NCI-H1417 (cell line): ENCODE measurements at regions not wholly inside any gene's neighbourhood (a gene's known extent, or its start where the extent isn't known, plus 50 kb on each side); places are given as distances from the start of the nearest gene placed in this dataset.

Source experiments
- DNase-seq, 3 experiments: peaks; one replicate each; lab custom pipeline; 2025; lab: John Stamatoyannopoulos, UW

GRCh38 chr15:94100863-94101262, 130.5 kb upstream of the MCTP2 start:
- no peak for DNase-seq

GRCh38 chr15:94099574-94099960, 131.8 kb upstream of the MCTP2 start:
- no peak for DNase-seq

- DNase-seq = no peak
Measured at GRCh38 chr15:94098921-94099573, 132.3 kb upstream of the MCTP2 start.

GRCh38 chr15:94097552-94097951, 133.8 kb upstream of the MCTP2 start:
- DNase-seq = no peak

- DNase-seq = no peak
Measured at GRCh38 chr15:94094310-94094709, 137.1 kb upstream of the MCTP2 start.

GRCh38 chr15:94086341-94086740, 145.0 kb upstream of the MCTP2 start:
- no peak for DNase-seq

- DNase-seq = no peak
Measured at GRCh38 chr15:94083467-94084052, 147.8 kb upstream of the MCTP2 start.

GRCh38 chr15:94081829-94082228, 149.5 kb upstream of the MCTP2 start:
- no peak for DNase-seq

- no peak for DNase-seq
Measured at GRCh38 chr15:94080989-94081605, 150.3 kb upstream of the MCTP2 start.

GRCh38 chr15:94080416-94080815, 150.9 kb upstream of the MCTP2 start:
- peak in 1 of 3 experiments; percentile 6 for DNase-seq

GRCh38 chr15:94079968-94080367, 151.4 kb upstream of the MCTP2 start:
- no peak for DNase-seq

GRCh38 chr15:94079459-94079858, 151.9 kb upstream of the MCTP2 start:
- DNase-seq = no peak

- DNase-seq = no peak
Measured at GRCh38 chr15:94077938-94078337, 153.4 kb upstream of the MCTP2 start.

- no peak for DNase-seq
Measured at GRCh38 chr15:94075349-94075748, 156.0 kb upstream of the MCTP2 start.

GRCh38 chr15:94070356-94071295, 160.7 kb upstream of the MCTP2 start:
- peak in 2 of 3 experiments; percentile 37 to 68 for DNase-seq

GRCh38 chr15:94069844-94070243, 161.5 kb upstream of the MCTP2 start:
- DNase-seq = peak in 1 of 3 experiments; percentile 34

- DNase-seq = no peak
Measured at GRCh38 chr15:94066811-94067210, 164.6 kb upstream of the MCTP2 start.

- DNase-seq = no peak
Measured at GRCh38 chr15:94066046-94066445, 165.3 kb upstream of the MCTP2 start.

GRCh38 chr15:94064676-94065313, 166.6 kb upstream of the MCTP2 start:
- no peak for DNase-seq

- no peak for DNase-seq
Measured at GRCh38 chr15:94061041-94061440, 170.3 kb upstream of the MCTP2 start.

GRCh38 chr15:94059013-94059587, 172.3 kb upstream of the MCTP2 start:
- no peak for DNase-seq

GRCh38 chr15:94057305-94057704, 174.1 kb upstream of the MCTP2 start:
- DNase-seq = no peak
